Activated CD4-positive, alpha-beta memory T cell treated with anti-CD3 and anti-CD28 coated beads for 36 hours (primary cell): ENCODE measurements at regions not wholly inside any gene's neighbourhood (a gene's known extent, or its start where the extent isn't known, plus 50 kb on each side); places are given as distances from the start of the nearest gene placed in this dataset.
"Not testable (repeated sequence)": the region's sequence is repeated elsewhere in the genome, so short reads cannot be mapped to it uniquely, and the experiment has no call there.

Experiments
- CTCF ChIA-PET: fragments of 350-600 bp; sonication (Branson Sonifier 250); formaldehyde crosslinking; loops from one replicate; lab custom pipeline; 2021; ENCODE audit warnings: antibody characterized with exemption, inconsistent platforms; lab: Charles Lee
- POLR2A ChIA-PET: fragments of 350-600 bp; sonication (Branson Sonifier 250); formaldehyde crosslinking; loops from one replicate; lab custom pipeline; 2021; ENCODE audit warnings: antibody characterized with exemption; lab: Charles Lee
- DNase-seq: peaks from one replicate; pipeline ENCODE4 v3.0.0-alpha.2; 2020
- H3K27ac Mint-ChIP-seq: one replicate; pipeline ENCODE4 v1.8.0; 2021; ENCODE audit warnings: mixed read lengths
- H3K27me3 Mint-ChIP-seq: one replicate; pipeline ENCODE4 v1.8.0; 2021; ENCODE audit warnings: mixed read lengths
- H3K36me3 Mint-ChIP-seq: one replicate; pipeline ENCODE4 v1.8.0; 2021; ENCODE audit warnings: mixed read lengths
- H3K4me1 Mint-ChIP-seq: one replicate; pipeline ENCODE4 v1.8.0; 2021; ENCODE audit warnings: low read depth, mixed read lengths
- H3K4me3 Mint-ChIP-seq: one replicate; pipeline ENCODE4 v1.8.0; 2021; ENCODE audit warnings: mild to moderate bottlenecking, mixed read lengths
- H3K9me3 Mint-ChIP-seq: one replicate; pipeline ENCODE4 v1.8.0; 2021; ENCODE audit warnings: mixed read lengths
- intact Hi-C: fragments of 100-400 bp; cut with micrococcal nuclease; formaldehyde crosslinking; loops from one replicate; pipeline ENCODE4 v1.15.1; 2023

- intact Hi-C loops = no loop called here
Observed at GRCh38 chr5:118592229-118593002, 395.9 kb downstream of the DTWD2 start.

GRCh38 chr5:118590806-118591205 is 397.5 kb downstream of the DTWD2 start:
- DNase-seq = no peak
- H3K4me1 Mint-ChIP-seq = no peaks in the 10 kb centered on the region
- intact Hi-C loops = no loop called here
- no peak overlapping the region for H3K4me3 Mint-ChIP-seq
- H3K36me3 Mint-ChIP-seq = no peaks in the 10 kb centered on the region
- ChIA-PET POLR2A (no interaction called here), CTCF (no interaction called here)
- no peak overlapping the region for H3K27ac Mint-ChIP-seq
- H3K27me3 Mint-ChIP-seq = no peaks in the 10 kb centered on the region
- H3K9me3 Mint-ChIP-seq = no peaks in the 10 kb centered on the region

More at GRCh38 chr5:118592229-118593002, 395.9 kb downstream of the DTWD2 start:
- Mint-ChIP-seq H3K9me3 (no peaks in the 10 kb centered on the region), H3K4me1 (no peaks in the 10 kb centered on the region), H3K4me3 (no peak overlapping the region), H3K27ac (no peak overlapping the region), H3K36me3 (no peaks in the 10 kb centered on the region), H3K27me3 (no peaks in the 10 kb centered on the region)
- no peak for DNase-seq
- ChIA-PET CTCF (no interaction called here), POLR2A (no interaction called here)

- H3K4me1 Mint-ChIP-seq = no peaks in the 10 kb centered on the region
- no peak overlapping the region for H3K27ac Mint-ChIP-seq
- H3K27me3 Mint-ChIP-seq = no peaks in the 10 kb centered on the region
- DNase-seq = no peak
- ChIA-PET POLR2A (no interaction called here), CTCF (no interaction called here)
- intact Hi-C loops = no loop called here
- no peak overlapping the region for H3K4me3 Mint-ChIP-seq
- H3K9me3 Mint-ChIP-seq = no peaks in the 10 kb centered on the region
- no peaks in the 10 kb centered on the region for H3K36me3 Mint-ChIP-seq
Observed at GRCh38 chr5:118580949-118581348, 407.4 kb downstream of the DTWD2 start.

GRCh38 chr5:118578093-118578492 is 410.3 kb downstream of the DTWD2 start:
- Mint-ChIP-seq H3K27ac (no peak overlapping the region), H3K4me1 (no peaks in the 10 kb centered on the region), H3K4me3 (no peak overlapping the region), H3K36me3 (no peaks in the 10 kb centered on the region), H3K27me3 (no peaks in the 10 kb centered on the region), H3K9me3 (no peaks in the 10 kb centered on the region)
- no peak for DNase-seq
- ChIA-PET CTCF (no interaction called here), POLR2A (no interaction called here)
- intact Hi-C loops = no loop called here

- CTCF ChIA-PET = no interaction called here
- intact Hi-C loops = no loop called here
- DNase-seq = no peak
- no peaks in the 10 kb centered on the region for H3K4me1 Mint-ChIP-seq
- no peaks in the 10 kb centered on the region for H3K27me3 Mint-ChIP-seq
- H3K27ac Mint-ChIP-seq = no peak overlapping the region
- POLR2A ChIA-PET = no interaction called here
- no peak overlapping the region for H3K4me3 Mint-ChIP-seq
- no peaks in the 10 kb centered on the region for H3K36me3 Mint-ChIP-seq
- H3K9me3 Mint-ChIP-seq = no peaks in the 10 kb centered on the region
Observed at GRCh38 chr5:118577621-118578020, 410.7 kb downstream of the DTWD2 start.

GRCh38 chr5:118570276-118570675 is 418.1 kb downstream of the DTWD2 start:
- intact Hi-C loops, CTCF ChIA-PET, H3K36me3 Mint-ChIP-seq, POLR2A ChIA-PET, DNase-seq, H3K4me3 Mint-ChIP-seq, H3K9me3 Mint-ChIP-seq, H3K27me3 Mint-ChIP-seq, H3K4me1 Mint-ChIP-seq, H3K27ac Mint-ChIP-seq: not testable (repeated sequence)

- H3K9me3 Mint-ChIP-seq, POLR2A ChIA-PET, H3K27me3 Mint-ChIP-seq, H3K27ac Mint-ChIP-seq, H3K36me3 Mint-ChIP-seq, H3K4me3 Mint-ChIP-seq, CTCF ChIA-PET, DNase-seq, intact Hi-C loops, H3K4me1 Mint-ChIP-seq: not testable (repeated sequence)
Observed at GRCh38 chr5:118569596-118569995, 418.8 kb downstream of the DTWD2 start.

- no peak overlapping the region for H3K4me3 Mint-ChIP-seq
- H3K27ac Mint-ChIP-seq = no peak overlapping the region
- no peaks in the 10 kb centered on the region for H3K27me3 Mint-ChIP-seq
- no peak for DNase-seq
- intact Hi-C loops = no loop called here
- H3K9me3 Mint-ChIP-seq = peaks cover 2% of the 10 kb centered on the region
- no peaks in the 10 kb centered on the region for H3K4me1 Mint-ChIP-seq
- CTCF ChIA-PET = no interaction called here
- no peaks in the 10 kb centered on the region for H3K36me3 Mint-ChIP-seq
- POLR2A ChIA-PET = no interaction called here
Observed at GRCh38 chr5:118565335-118565971, 422.9 kb downstream of the DTWD2 start.

- Mint-ChIP-seq H3K4me1 (no peaks in the 10 kb centered on the region), H3K9me3 (no peaks in the 10 kb centered on the region), H3K36me3 (no peaks in the 10 kb centered on the region), H3K27me3 (no peaks in the 10 kb centered on the region), H3K27ac (no peak overlapping the region), H3K4me3 (no peak overlapping the region)
- POLR2A ChIA-PET = no interaction called here
- intact Hi-C loops = no loop called here
- no peak for DNase-seq
- CTCF ChIA-PET = no interaction called here
Observed at GRCh38 chr5:118561971-118562370, 426.4 kb downstream of the DTWD2 start.

GRCh38 chr5:118561235-118561634 is 427.1 kb downstream of the DTWD2 start:
- intact Hi-C loops = no loop called here
- ChIA-PET POLR2A (no interaction called here), CTCF (no interaction called here)
- no peak for DNase-seq
- no peaks in the 10 kb centered on the region for H3K9me3 Mint-ChIP-seq
- no peaks in the 10 kb centered on the region for H3K36me3 Mint-ChIP-seq
- no peak overlapping the region for H3K27ac Mint-ChIP-seq
- no peak overlapping the region for H3K4me3 Mint-ChIP-seq
- H3K27me3 Mint-ChIP-seq = no peaks in the 10 kb centered on the region
- H3K4me1 Mint-ChIP-seq = no peaks in the 10 kb centered on the region

GRCh38 chr5:118558871-118559270 is 429.5 kb downstream of the DTWD2 start:
- Mint-ChIP-seq H3K27ac (no peak overlapping the region), H3K9me3 (no peaks in the 10 kb centered on the region), H3K27me3 (no peaks in the 10 kb centered on the region), H3K4me1 (no peaks in the 10 kb centered on the region), H3K4me3 (no peak overlapping the region), H3K36me3 (no peaks in the 10 kb centered on the region)
- POLR2A ChIA-PET = no interaction called here
- DNase-seq = no peak
- CTCF ChIA-PET = no interaction called here
- intact Hi-C loops = no loop called here

GRCh38 chr5:118557251-118557661 is 431.1 kb downstream of the DTWD2 start:
- no peak for DNase-seq
- H3K36me3 Mint-ChIP-seq = no peaks in the 10 kb centered on the region

GRCh38 chr5:118556792-118557191 is 431.6 kb downstream of the DTWD2 start:
- no peaks in the 10 kb centered on the region for H3K9me3 Mint-ChIP-seq
- H3K4me3 Mint-ChIP-seq = no peak overlapping the region
- no peaks in the 10 kb centered on the region for H3K4me1 Mint-ChIP-seq
- intact Hi-C loops = no loop called here
- H3K27me3 Mint-ChIP-seq = peaks cover 2% of the 10 kb centered on the region
- no peak overlapping the region for H3K27ac Mint-ChIP-seq
- H3K36me3 Mint-ChIP-seq = no peaks in the 10 kb centered on the region
- ChIA-PET POLR2A (no interaction called here), CTCF (no interaction called here)
- DNase-seq = no peak

More at GRCh38 chr5:118557251-118557661, 431.1 kb downstream of the DTWD2 start:
- Mint-ChIP-seq H3K4me3 (no peak overlapping the region), H3K4me1 (no peaks in the 10 kb centered on the region), H3K27me3 (peaks cover 2% of the 10 kb centered on the region), H3K27ac (no peak overlapping the region), H3K9me3 (no peaks in the 10 kb centered on the region)
- intact Hi-C loops = no loop called here
- ChIA-PET POLR2A (no interaction called here), CTCF (no interaction called here)
